ENCODE measurements at regions not wholly inside any gene's neighbourhood (a gene's known extent, or its start where the extent isn't known, plus 50 kb on each side); places are given as distances from the start of the nearest gene placed in this dataset.

DNA sequence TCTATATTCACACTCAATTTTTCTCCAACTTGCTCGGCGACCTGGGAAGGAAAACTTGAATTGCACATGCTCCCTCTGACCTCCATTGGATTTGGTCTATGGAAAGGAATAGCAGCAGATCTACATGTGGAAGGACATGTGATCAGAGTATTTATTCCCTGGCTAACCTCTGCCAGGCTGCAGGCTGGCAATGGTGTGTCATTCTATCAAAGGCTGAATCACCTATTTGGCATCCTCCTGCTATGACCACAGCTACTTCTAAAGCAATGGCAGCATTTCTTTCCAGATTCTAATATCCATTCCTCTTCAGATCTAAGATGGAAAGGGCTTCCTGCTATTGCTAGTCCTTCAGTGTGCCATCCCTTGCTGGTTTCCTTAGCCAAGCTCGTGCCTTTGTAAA is 144.3 kb upstream of the FREM2 start (continued):
- TF ChIP-seq, protein P1, sequence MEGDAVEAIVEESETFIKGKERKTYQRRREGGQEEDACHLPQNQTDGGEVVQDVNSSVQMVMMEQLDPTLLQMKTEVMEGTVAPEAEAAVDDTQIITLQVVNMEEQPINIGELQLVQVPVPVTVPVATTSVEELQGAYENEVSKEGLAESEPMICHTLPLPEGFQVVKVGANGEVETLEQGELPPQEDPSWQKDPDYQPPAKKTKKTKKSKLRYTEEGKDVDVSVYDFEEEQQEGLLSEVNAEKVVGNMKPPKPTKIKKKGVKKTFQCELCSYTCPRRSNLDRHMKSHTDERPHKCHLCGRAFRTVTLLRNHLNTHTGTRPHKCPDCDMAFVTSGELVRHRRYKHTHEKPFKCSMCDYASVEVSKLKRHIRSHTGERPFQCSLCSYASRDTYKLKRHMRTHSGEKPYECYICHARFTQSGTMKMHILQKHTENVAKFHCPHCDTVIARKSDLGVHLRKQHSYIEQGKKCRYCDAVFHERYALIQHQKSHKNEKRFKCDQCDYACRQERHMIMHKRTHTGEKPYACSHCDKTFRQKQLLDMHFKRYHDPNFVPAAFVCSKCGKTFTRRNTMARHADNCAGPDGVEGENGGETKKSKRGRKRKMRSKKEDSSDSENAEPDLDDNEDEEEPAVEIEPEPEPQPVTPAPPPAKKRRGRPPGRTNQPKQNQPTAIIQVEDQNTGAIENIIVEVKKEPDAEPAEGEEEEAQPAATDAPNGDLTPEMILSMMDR (IDR thresholded peaks at IDR 0.05) = no peak
- TF ChIP-seq TFCP2L1 (CRISPR knock-in tag; IDR thresholded peaks at IDR 0.05) (no peak), HEYL (CRISPR knock-in tag; IDR thresholded peaks at IDR 0.05) (no peak), NR3C1 (IDR thresholded peaks at IDR 0.05) (no peak), RNF2 (IDR thresholded peaks at IDR 0.05; ENCODE audit: borderline replicate concordance, low read depth) (no peak), FOSL2 (IDR thresholded peaks at IDR 0.05) (no peak), FOSL2 (CRISPR knock-in tag; IDR thresholded peaks at IDR 0.05) (no peak)

DNA sequence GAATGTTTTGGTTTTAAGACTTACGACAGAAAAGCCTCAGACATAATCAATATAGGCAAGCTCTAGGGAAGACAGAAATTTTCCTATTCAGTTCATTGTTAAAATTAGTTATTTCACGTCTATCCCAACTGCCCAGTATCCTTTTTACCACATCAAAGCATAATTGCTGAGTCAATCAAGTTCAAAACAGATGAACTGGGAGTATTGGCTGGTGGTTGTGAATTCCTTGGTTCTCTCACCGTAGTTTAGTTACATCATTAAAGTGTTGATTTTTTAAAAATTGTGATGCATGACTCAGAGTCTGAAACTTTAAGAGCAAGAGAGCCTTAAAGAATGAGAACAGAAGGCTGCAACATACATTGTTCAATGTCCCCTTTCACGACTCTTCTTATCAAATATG is 143.3 kb upstream of the FREM2 start:
- Histone ChIP-seq H3K4me3 (no peak overlapping the region), H3K9me3 (no peaks in the 10 kb centered on the region), H3K27ac (no peak overlapping the region), H3K4me2 (no peak overlapping the region), H3K4me1 (no peaks in the 10 kb centered on the region)
- ChIA-PET CTCF (no interaction called here), POLR2A (no interaction called here)
- no peak for DNase-seq (ENCODE audit: low read depth in 1 of 2, low spot score in 1 of 2)
- 10% methylated on average over 4 of the region's 4 CpGs for WGBS (ENCODE audit: missing lambda C conversion rate)
- no peak for ATAC-seq
- no peak for FAIRE-seq
- TF ChIP-seq FOSL2 (IDR thresholded peaks at IDR 0.05) = no peak
- no peak for TF ChIP-seq FOSL2 (CRISPR knock-in tag; IDR thresholded peaks at IDR 0.05)
- TF ChIP-seq HDAC2 (IDR thresholded peaks at IDR 0.05) = no peak
- no peak for TF ChIP-seq EP300 (IDR thresholded peaks at IDR 0.05)
- TF ChIP-seq ESRRA (IDR thresholded peaks at IDR 0.05; ENCODE audit: borderline replicate concordance, low read length) = no peak
- no peak for TF ChIP-seq CHD2 (IDR thresholded peaks at IDR 0.05; ENCODE audit: low read length, partially characterized antibody)
- TF ChIP-seq HEYL (CRISPR knock-in tag; IDR thresholded peaks at IDR 0.05) = no peak
- TF ChIP-seq, protein P2, sequence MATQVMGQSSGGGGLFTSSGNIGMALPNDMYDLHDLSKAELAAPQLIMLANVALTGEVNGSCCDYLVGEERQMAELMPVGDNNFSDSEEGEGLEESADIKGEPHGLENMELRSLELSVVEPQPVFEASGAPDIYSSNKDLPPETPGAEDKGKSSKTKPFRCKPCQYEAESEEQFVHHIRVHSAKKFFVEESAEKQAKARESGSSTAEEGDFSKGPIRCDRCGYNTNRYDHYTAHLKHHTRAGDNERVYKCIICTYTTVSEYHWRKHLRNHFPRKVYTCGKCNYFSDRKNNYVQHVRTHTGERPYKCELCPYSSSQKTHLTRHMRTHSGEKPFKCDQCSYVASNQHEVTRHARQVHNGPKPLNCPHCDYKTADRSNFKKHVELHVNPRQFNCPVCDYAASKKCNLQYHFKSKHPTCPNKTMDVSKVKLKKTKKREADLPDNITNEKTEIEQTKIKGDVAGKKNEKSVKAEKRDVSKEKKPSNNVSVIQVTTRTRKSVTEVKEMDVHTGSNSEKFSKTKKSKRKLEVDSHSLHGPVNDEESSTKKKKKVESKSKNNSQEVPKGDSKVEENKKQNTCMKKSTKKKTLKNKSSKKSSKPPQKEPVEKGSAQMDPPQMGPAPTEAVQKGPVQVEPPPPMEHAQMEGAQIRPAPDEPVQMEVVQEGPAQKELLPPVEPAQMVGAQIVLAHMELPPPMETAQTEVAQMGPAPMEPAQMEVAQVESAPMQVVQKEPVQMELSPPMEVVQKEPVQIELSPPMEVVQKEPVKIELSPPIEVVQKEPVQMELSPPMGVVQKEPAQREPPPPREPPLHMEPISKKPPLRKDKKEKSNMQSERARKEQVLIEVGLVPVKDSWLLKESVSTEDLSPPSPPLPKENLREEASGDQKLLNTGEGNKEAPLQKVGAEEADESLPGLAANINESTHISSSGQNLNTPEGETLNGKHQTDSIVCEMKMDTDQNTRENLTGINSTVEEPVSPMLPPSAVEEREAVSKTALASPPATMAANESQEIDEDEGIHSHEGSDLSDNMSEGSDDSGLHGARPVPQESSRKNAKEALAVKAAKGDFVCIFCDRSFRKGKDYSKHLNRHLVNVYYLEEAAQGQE (IDR thresholded peaks at IDR 0.05) = no peak
- no peak for TF ChIP-seq NR3C1 (IDR thresholded peaks at IDR 0.05)
- no peak for TF ChIP-seq POLR2A (IDR thresholded peaks at IDR 0.05; ENCODE audit: low read length)
- no peak for TF ChIP-seq RNF2 (IDR thresholded peaks at IDR 0.05; ENCODE audit: borderline replicate concordance, low read depth)
- no peak for TF ChIP-seq CEBPB (IDR thresholded peaks at IDR 0.05)
- TF ChIP-seq, protein P3, sequence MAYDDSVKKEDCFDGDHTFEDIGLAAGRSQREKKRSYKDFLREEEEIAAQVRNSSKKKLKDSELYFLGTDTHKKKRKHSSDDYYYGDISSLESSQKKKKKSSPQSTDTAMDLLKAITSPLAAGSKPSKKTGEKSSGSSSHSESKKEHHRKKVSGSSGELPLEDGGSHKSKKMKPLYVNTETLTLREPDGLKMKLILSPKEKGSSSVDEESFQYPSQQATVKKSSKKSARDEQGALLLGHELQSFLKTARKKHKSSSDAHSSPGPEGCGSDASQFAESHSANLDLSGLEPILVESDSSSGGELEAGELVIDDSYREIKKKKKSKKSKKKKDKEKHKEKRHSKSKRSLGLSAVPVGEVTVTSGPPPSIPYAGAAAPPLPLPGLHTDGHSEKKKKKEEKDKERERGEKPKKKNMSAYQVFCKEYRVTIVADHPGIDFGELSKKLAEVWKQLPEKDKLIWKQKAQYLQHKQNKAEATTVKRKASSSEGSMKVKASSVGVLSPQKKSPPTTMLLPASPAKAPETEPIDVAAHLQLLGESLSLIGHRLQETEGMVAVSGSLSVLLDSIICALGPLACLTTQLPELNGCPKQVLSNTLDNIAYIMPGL (CRISPR knock-in tag; IDR thresholded peaks at IDR 0.05; ENCODE audit: borderline replicate concordance) = no peak
- TF ChIP-seq MAFK (IDR thresholded peaks at IDR 0.05; ENCODE audit: partially characterized antibody) = no peak
- no peak for TF ChIP-seq BHLHE40 (IDR thresholded peaks at IDR 0.05; ENCODE audit: low read depth, low read length)
- no peak for TF ChIP-seq RARB (CRISPR knock-in tag; IDR thresholded peaks at IDR 0.05)

DNA sequence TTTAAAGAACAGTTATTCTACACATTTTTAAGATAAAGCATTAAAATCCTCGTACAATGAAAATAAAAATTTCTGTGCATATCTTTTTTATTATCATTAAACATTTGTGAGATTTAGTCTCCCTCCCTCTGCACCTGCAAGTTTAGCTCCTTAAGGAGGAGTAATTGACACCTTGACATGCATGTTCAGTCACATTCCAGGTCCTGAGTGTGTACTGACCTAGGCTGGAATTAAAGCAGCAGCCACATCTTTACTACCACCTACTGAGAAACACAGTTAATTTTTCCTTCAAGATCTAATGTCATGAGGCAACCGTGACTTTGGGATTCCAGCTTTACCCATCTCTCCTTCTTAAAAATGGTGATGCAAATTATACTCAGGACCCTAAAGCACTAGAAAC is 123.1 kb upstream of the FREM2 start:
- WGBS (ENCODE audit: missing lambda C conversion rate) = 1% methylated on average over 2 of the region's 2 CpGs
- FAIRE-seq = no peak
- POLR2A ChIA-PET = no interaction called here
- TF ChIP-seq HEYL (CRISPR knock-in tag; IDR thresholded peaks at IDR 0.05) (no peak), CEBPB (IDR thresholded peaks at IDR 0.05) (no peak), HOXB13 (CRISPR knock-in tag; IDR thresholded peaks at IDR 0.05; ENCODE audit: low read depth) (no peak), HOXA7 (CRISPR knock-in tag; IDR thresholded peaks at IDR 0.05) (no peak), EP300 (IDR thresholded peaks at IDR 0.05) (no peak), RNF2 (IDR thresholded peaks at IDR 0.05; ENCODE audit: borderline replicate concordance, low read depth) (no peak), CBX2 (IDR thresholded peaks at IDR 0.05; ENCODE audit: borderline replicate concordance, low read depth) (no peak), ZC3H11A (IDR thresholded peaks at IDR 0.05) (no peak), RAD21 (conservative IDR thresholded peaks at IDR 0.05 in 1 of 2, IDR thresholded peaks at IDR 0.05 in 1 of 2) (no peak), NFE2L2 (conservative IDR thresholded peaks at IDR 0.05; ENCODE audit: low read length) (no peak), KDM5A (IDR thresholded peaks at IDR 0.05) (no peak), TP53 (CRISPR knock-in tag; IDR thresholded peaks at IDR 0.05) (no peak)
- TF ChIP-seq, protein P4, sequence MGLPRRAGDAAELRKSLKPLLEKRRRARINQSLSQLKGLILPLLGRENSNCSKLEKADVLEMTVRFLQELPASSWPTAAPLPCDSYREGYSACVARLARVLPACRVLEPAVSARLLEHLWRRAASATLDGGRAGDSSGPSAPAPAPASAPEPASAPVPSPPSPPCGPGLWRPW (IDR thresholded peaks at IDR 0.05) = no peak
- TF ChIP-seq, protein P5, sequence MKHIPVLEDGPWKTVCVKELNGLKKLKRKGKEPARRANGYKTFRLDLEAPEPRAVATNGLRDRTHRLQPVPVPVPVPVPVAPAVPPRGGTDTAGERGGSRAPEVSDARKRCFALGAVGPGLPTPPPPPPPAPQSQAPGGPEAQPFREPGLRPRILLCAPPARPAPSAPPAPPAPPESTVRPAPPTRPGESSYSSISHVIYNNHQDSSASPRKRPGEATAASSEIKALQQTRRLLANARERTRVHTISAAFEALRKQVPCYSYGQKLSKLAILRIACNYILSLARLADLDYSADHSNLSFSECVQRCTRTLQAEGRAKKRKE (CRISPR knock-in tag; IDR thresholded peaks at IDR 0.05; ENCODE audit: low read depth) = no peak

More for the DNA sequence above, 123.1 kb upstream of the FREM2 start:
- no peak overlapping the region for H3K4me2 ChIP-seq
- CTCF ChIA-PET = no interaction called here
- H3K27ac ChIP-seq = no peak overlapping the region
- no peak overlapping the region for H3K4me3 ChIP-seq
- ATAC-seq = no peak
- DNase-seq (ENCODE audit: low read depth in 1 of 2, low spot score in 1 of 2) = no peak
- no peaks in the 10 kb centered on the region for H3K9me3 ChIP-seq
- H3K4me1 ChIP-seq = no peaks in the 10 kb centered on the region
